Epithelial cell of proximal tubule (primary cell): ENCODE measurements at regions not wholly inside any gene's neighbourhood (a gene's known extent, or its start where the extent isn't known, plus 50 kb on each side); places are given as distances from the start of the nearest gene placed in this dataset.

Experiments used
- DNase-seq: peaks from one replicate; pipeline ENCODE4 v3.0.0-alpha.2; 2011; ENCODE audit warnings: low read depth
- H3K4me3 ChIP-seq: 2 replicates; pipeline ENCODE4 v1.5.1; 2011; ENCODE audit warnings: low read depth, mild to moderate bottlenecking, low read length
- TF ChIP-seq, protein P1 (sequence below): conservative IDR thresholded peaks from 2 replicates; pipeline ENCODE4 v1.5.1; 2012; ENCODE audit warnings: low read depth, mild to moderate bottlenecking, low read length

DNA sequence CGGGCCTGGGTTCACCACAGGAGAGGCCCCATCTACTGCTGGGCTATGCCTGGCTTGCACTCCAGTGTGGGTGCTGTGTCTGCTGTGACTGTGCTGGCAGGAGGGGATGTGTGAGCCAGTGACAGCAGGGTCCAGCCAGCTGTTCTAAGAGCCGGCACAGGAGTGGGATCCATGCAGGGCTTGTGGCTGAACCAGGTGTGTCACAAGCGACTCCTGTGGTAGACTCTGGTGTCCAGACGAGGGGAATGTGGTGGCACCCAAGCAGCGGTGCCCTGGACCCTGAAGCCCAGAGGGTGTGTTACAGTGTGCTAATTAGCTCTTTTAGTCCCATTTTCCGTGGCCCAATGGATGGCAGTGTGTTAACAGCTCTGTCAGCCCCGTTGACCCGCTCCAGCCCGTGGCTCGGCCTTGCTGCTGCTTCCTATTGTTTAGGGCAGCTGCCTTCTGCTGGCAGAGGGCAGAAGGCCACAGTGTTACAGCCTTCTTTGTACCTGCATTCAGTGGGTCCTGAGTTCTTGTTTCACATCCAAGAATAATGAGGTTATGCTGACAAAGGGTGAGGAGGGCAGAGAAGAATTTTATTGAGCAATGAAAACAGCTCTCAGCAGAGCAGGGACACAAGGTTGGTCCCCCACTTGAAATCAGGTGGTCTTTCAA is 78.5 kb upstream of the RNU6-1 start:
- TF ChIP-seq, protein P1, sequence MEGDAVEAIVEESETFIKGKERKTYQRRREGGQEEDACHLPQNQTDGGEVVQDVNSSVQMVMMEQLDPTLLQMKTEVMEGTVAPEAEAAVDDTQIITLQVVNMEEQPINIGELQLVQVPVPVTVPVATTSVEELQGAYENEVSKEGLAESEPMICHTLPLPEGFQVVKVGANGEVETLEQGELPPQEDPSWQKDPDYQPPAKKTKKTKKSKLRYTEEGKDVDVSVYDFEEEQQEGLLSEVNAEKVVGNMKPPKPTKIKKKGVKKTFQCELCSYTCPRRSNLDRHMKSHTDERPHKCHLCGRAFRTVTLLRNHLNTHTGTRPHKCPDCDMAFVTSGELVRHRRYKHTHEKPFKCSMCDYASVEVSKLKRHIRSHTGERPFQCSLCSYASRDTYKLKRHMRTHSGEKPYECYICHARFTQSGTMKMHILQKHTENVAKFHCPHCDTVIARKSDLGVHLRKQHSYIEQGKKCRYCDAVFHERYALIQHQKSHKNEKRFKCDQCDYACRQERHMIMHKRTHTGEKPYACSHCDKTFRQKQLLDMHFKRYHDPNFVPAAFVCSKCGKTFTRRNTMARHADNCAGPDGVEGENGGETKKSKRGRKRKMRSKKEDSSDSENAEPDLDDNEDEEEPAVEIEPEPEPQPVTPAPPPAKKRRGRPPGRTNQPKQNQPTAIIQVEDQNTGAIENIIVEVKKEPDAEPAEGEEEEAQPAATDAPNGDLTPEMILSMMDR: no peak
- no peak overlapping the region for H3K4me3 ChIP-seq
- no peak for DNase-seq

DNA sequence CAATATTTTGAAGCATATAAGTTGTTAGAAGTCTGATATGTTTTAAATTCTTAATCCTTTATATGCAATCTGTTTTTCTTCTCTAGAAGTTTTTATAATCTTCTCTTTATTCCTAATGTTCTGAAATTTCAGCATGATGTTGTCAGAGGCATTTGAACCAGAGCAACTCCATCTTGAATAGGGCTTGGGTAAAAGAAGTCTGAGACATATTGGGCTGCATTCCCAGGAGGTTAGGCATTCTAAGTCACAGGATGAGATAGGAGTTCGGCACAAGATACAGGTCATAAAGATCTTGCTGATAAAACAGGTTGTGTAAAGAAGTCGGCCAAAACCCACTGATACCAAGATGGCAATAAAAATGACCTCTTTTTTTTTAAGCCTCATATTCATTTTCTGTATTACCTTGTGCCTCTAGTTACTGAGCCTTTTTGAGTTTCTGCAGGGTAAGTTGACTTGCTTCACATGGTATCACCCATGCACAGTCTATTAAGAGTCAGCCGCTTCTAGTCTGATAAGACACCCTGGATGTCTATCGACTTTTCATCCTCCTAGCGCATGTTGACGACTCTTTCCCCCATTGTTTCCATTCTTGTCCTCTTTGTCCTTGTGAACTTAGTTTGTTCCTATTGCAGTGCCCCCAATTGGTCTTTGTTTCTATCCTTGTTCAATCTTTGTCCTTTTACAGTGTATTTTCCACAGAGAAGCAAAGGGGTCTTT is 80.8 kb upstream of the RNU6-1 start:
- TF ChIP-seq, protein P1: no peak
- no peak overlapping the region for H3K4me3 ChIP-seq
- no peak for DNase-seq

DNA sequence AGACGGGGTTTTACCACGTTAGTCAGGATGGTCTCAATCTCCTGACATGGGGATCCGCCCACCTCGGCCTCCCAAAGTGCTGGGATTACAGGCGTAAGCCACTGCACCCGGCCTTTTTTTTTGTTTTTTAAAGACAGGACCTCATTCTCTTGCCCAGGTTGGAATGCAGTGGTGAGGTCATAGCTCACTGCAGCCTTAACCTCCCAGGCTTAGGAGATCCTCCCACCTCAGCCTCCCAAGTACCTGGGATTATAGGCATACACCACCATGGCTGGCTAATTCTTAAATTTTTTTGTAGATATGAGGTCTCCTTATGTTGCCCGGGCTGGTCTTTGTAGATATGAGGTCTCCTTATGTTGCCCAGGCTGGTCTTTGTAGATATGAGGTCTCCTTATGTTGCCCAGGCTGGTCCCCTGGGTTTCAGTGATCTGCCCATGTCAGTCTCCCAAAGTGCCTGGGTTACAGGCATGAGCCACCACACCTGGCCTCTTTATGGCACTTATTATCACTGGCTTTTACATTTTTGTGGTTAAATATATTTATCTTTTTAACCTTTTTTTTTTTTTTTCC is 82.3 kb upstream of the RNU6-1 start:
- TF ChIP-seq, protein P1: no peak
- H3K4me3 ChIP-seq: no peak overlapping the region
- DNase-seq: no peak

DNA sequence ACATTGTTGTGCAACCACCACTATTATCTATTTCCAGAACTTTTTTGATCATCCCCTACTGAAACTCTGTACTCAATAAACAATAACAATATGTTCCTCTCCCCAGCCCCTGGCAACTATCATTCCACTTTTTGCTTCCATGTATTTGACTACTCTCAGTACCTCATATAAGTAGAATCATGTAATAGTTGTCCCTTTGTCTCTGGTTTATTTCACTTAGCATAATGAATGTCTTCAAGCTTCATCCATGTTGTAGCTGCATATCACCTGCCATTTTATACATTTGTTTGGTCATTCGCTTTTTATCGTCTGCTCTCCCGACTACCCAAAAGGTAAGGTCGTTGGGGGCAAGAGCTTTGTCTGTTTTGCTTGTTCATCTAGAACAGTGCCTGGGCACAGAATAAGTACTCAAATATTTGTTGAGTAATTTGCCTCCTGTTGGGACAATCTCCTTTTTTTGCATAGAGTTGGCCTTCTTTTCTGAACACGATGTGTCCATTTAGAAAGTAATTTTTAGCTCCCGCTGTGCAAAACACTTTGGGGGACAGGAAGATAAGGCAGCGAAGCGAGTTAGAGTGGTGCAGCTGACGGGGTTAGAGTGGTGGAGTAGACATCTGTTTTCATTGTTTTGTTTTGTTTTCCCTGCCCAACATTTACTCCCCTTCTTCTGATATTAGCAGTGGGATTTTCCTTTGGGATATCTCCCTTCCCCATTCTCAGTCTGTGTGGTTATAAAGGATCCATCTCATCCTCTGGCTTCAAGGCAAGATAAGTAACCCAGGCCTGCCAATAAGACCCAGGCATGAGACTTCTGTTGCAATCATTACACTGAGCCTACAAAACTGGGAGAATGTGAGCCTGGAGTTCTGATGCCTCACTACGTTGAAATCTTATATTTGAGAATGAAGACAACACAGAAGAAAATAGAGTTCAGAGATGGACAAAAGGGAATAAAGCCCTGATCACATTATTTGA is 83.4 kb upstream of the RNU6-1 start:
- DNase-seq: no peak
- TF ChIP-seq, protein P1: no peak
- no peak overlapping the region for H3K4me3 ChIP-seq

DNA sequence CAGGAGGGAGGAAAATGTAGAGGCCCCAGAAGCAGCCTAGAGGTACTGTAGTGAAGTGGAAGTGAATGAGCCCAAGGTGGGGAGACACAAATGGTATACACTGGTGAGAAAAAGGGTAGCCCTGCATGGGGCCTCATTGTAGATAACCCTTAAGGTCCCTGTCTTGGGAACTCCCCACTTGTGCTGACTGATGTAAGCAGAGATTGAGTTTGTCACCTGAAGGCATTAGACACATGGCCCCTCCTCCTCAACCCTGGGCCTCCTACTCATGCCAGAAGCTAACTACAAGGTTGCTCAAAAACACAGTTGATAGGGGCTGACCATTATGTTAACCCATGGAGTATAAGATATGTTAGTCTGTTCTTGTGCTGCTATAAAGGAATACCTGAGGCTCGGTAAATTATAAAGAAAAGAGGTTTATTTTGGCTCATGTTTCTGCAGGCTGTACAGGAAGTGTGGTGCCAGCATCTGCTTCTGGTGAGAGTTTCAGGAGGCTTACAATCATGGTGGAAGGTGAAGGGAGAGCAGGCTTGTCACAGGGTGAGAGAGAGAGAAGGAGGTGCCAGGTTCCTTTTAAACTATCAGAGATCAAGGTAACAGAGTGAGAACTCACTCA is 84.6 kb upstream of the RNU6-1 start:
- TF ChIP-seq, protein P1: no peak
- no peak overlapping the region for H3K4me3 ChIP-seq

DNA sequence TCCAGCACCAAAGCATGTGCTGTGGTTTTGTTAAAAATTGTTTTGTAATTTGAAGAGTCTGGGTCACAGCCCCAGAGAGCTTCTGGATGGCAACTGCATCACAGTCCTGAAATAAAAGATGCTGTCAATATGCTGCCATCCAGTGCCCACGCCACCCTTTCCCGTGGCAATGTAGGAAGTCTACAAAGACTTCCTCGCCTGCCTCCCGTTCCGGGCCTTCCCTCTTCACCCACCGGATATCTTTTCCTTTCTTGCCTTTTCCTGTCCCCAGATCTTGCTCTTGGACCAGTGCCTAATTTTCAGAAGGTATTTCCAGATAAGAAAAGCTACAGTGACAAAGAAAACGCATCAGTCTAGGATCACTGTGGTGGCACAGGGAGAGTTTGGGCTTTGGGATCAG is 85.3 kb upstream of the RNU6-1 start:
- no peak for DNase-seq
- TF ChIP-seq, protein P1: no peak
- no peak overlapping the region for H3K4me3 ChIP-seq

More for the DNA sequence above, 84.6 kb upstream of the RNU6-1 start:
- DNase-seq: no peak
